B cell (primary cell): ENCODE measurements at regions not wholly inside any gene's neighbourhood (a gene's known extent, or its start where the extent isn't known, plus 50 kb on each side); places are given as distances from the start of the nearest gene placed in this dataset.

Experiments used
- EZH2 ChIP-seq: IDR thresholded peaks from 2 replicates; pipeline ENCODE4 v1.6.1; 2012; ENCODE audit warnings: borderline replicate concordance, low read depth, mild to moderate bottlenecking, moderate library complexity, low read length; ENCODE audit not compliant: insufficient read depth, poor library complexity, severe bottlenecking
- TF ChIP-seq, protein P1 (sequence below): fragments of 200-600 bp; IDR thresholded peaks from one replicate; pipeline ENCODE4 v1.8.0; 2022; ENCODE audit warnings: antibody characterized with exemption, mild to moderate bottlenecking

DNA sequence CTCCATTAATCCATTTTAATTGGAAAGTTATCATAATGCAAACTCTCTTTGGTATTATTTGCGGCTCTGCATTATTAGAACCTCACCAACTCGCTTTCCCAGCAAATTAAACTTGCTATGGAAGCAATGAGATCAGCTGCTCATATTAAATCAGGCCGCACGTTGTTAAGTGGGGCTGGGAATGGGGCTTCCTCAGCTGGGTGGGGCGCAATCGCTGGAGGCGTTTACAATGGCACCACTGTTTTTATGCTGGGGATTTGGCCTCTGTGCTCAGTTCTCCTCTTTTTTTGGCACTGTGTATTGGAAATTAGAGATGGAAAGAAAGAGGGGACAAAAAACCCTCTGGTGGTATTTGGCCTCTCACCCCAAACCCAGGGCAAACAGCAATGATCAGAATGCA, 72.2 kb downstream of the RPLP1 start:
- TF ChIP-seq, protein P1, sequence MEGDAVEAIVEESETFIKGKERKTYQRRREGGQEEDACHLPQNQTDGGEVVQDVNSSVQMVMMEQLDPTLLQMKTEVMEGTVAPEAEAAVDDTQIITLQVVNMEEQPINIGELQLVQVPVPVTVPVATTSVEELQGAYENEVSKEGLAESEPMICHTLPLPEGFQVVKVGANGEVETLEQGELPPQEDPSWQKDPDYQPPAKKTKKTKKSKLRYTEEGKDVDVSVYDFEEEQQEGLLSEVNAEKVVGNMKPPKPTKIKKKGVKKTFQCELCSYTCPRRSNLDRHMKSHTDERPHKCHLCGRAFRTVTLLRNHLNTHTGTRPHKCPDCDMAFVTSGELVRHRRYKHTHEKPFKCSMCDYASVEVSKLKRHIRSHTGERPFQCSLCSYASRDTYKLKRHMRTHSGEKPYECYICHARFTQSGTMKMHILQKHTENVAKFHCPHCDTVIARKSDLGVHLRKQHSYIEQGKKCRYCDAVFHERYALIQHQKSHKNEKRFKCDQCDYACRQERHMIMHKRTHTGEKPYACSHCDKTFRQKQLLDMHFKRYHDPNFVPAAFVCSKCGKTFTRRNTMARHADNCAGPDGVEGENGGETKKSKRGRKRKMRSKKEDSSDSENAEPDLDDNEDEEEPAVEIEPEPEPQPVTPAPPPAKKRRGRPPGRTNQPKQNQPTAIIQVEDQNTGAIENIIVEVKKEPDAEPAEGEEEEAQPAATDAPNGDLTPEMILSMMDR: no peak
- no peak for TF ChIP-seq EZH2
